SJCRH30 (cell line): ENCODE measurements at regions not wholly inside any gene's neighbourhood (a gene's known extent, or its start where the extent isn't known, plus 50 kb on each side); places are given as distances from the start of the nearest gene placed in this dataset.
A peak's percentile ranks its signal among the peaks of the same experiment; 100 is the strongest.
"Not testable (repeated sequence)": the region's sequence is repeated elsewhere in the genome, so short reads cannot be mapped to it uniquely, and the experiment has no call there.

Experiments used
- DNase-seq, 2 experiments: peaks; one replicate each; pipeline ENCODE4 v3.0.0-alpha.2; 2015 to 2020
- H3K27ac ChIP-seq: fragments of 250-450 bp; sonication (Bioruptor Pico); 2 replicates; pipeline ENCODE4 v1.5.1; 2020; ENCODE audit warnings: mild to moderate bottlenecking, moderate library complexity
- H3K27me3 ChIP-seq: fragments of 250-450 bp; sonication (Bioruptor Pico); 2 replicates; pipeline ENCODE4 v1.5.1; 2020; ENCODE audit warnings: mild to moderate bottlenecking, moderate library complexity
- H3K36me3 ChIP-seq: fragments of 250-450 bp; sonication (Bioruptor Pico); 2 replicates; pipeline ENCODE4 v1.5.1; 2020; ENCODE audit warnings: mild to moderate bottlenecking, moderate library complexity
- H3K4me1 ChIP-seq: fragments of 250-450 bp; sonication (Bioruptor Pico); 2 replicates; pipeline ENCODE4 v1.5.1; 2020; ENCODE audit warnings: mild to moderate bottlenecking, moderate library complexity
- H3K4me3 ChIP-seq: fragments of 250-450 bp; sonication (Bioruptor Pico); 2 replicates; pipeline ENCODE4 v1.5.1; 2020; ENCODE audit warnings: mild to moderate bottlenecking, moderate library complexity
- H3K9me3 ChIP-seq: fragments of 250-450 bp; sonication (Bioruptor Pico); replicated peaks from 2 replicates; pipeline ENCODE4 v1.5.1; 2020; ENCODE audit warnings: mild to moderate bottlenecking, moderate library complexity

DNA sequence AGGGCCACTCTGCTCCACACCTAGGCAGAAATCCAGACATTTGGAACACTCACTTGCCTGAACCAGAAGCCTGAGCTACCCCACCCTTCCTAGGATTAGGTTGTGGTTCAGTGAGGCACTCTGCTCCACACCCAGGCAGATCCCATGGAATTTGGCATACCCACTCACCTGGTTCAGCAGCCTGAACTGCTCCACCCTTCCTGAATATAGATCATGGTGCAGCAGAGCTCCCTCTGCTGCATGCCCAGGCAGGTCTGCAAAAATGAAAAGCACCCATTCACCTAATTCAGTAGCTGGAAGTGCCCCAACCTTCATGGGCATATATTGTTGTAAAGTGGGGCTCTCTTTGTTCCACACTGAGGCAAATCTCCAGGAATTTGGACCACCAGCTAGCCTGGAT is 185.1 kb upstream of the CNTNAP5 start:
- no peak for DNase-seq
- Histone ChIP-seq H3K4me3 (no peak overlapping the region), H3K36me3 (no peaks in the 10 kb centered on the region), H3K27me3 (no peaks in the 10 kb centered on the region), H3K27ac (no peak overlapping the region), H3K4me1 (no peaks in the 10 kb centered on the region), H3K9me3 (no peaks in the 10 kb centered on the region)

DNA sequence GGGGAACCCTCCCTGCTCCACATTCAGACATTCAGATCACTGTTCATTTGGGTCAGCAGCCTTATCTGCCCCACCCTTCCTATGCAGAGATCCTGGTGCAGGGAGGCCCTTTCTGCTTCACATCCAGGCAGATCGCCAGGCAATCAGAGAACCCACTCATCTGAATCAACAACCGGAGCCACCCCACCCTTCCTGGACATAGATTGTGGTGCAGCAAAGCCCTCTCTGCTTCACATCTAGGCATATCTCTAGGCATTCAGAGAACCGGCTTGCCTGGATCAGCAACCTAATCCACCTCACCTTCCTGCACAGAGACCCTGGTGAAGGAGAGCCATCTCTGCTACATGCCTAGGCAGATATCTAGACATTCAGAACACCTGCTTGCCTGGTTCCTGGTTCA is 184.5 kb upstream of the CNTNAP5 start:
- Histone ChIP-seq H3K27me3 (no peaks in the 10 kb centered on the region), H3K27ac (no peak overlapping the region), H3K36me3 (no peaks in the 10 kb centered on the region), H3K4me3 (no peak overlapping the region), H3K9me3 (no peaks in the 10 kb centered on the region), H3K4me1 (no peaks in the 10 kb centered on the region)
- DNase-seq, result no peak

DNA sequence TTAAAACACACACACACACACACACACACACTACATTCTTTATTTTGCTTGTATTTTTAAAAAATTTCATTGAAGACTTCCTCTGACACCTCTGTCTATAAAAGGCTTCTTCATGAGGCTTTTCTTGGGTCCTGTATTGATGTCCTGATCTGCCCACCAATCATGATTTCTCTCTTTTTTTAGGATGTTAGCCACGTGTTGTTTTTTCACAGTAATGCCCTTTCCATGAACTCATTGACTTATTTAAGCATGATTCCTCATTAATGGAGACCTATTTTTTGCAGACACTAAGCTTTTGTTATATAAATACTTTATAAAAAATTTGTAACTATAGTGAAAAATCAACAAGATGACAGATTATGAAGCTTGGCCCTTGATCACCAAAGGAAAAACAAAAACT is 173.8 kb upstream of the CNTNAP5 start:
- Histone ChIP-seq H3K36me3 (no peaks in the 10 kb centered on the region), H3K4me1 (no peaks in the 10 kb centered on the region), H3K9me3 (no peaks in the 10 kb centered on the region), H3K4me3 (no peak overlapping the region), H3K27ac (no peak overlapping the region), H3K27me3 (no peaks in the 10 kb centered on the region)
- no peak for DNase-seq

DNA sequence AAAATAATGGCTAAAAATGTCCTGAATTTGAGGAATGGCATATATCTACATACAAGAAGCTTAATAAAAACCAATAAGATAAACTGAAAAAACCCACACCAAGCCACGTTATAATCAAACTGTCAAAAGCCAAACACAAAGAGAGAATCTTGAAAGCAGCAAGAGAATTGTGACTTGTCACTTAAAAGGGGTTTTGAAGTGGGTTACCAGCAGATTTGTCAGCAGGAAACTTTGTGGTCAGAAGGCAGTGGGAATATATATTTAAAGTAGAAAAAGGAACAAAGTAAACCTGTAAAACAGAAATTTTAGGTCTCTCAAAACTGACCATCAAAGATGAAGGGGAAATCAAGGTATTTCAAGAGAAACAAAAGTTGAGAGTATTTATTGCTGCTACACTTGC is 171.9 kb upstream of the CNTNAP5 start:
- H3K4me3 ChIP-seq, result no peak overlapping the region
- DNase-seq, result no peak

DNA sequence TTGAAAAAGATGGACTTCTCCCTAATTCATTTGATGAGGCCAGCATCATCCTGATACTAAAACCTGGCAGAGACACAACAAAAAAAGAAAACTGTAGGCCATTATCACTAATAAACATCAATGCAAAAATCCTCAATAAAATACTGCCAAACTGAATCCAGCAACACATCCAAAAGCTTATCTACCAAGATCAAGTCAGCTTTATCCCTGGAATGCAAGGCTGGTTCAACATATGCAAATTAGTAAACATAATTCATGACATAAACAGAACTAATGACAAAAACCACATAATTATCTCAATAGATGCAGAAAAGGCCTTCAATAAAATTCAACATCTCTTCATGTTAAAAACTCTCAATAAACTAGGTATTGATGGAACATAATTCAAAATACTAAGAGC is 166.1 kb upstream of the CNTNAP5 start:
- H3K4me3 ChIP-seq, H3K27me3 ChIP-seq: not testable (repeated sequence)

More for the DNA sequence above, 171.9 kb upstream of the CNTNAP5 start:
- Histone ChIP-seq H3K9me3 (no peaks in the 10 kb centered on the region), H3K4me1 (no peaks in the 10 kb centered on the region), H3K27me3 (no peaks in the 10 kb centered on the region), H3K36me3 (no peaks in the 10 kb centered on the region), H3K27ac (no peak overlapping the region)

DNA sequence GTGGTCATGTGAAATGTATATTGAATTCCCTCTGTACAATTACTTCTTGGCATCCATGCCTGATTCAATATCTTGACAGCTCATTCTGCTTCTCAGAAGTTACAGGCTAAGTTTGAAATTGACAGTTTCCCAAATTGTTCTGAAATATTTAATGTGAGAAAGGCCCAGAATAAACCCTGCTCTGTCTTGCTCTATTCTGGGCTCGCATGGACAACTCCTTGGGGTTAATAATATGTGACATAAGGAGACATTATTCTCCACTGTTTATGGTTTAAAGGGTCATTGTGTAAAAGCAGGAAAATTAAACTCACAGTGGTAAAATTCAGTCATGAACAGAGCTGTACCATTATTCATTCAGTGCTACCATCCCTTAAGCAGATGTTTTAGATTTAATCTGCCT is 160.7 kb upstream of the CNTNAP5 start:
- Histone ChIP-seq H3K9me3 (no peaks in the 10 kb centered on the region), H3K27ac (no peak overlapping the region), H3K4me1 (no peaks in the 10 kb centered on the region), H3K27me3 (no peaks in the 10 kb centered on the region), H3K4me3 (no peak overlapping the region), H3K36me3 (no peaks in the 10 kb centered on the region)
- no peak for DNase-seq

More for the DNA sequence above, 166.1 kb upstream of the CNTNAP5 start:
- H3K4me1 ChIP-seq, H3K9me3 ChIP-seq, H3K27ac ChIP-seq, H3K36me3 ChIP-seq, DNase-seq: not testable (repeated sequence)

DNA sequence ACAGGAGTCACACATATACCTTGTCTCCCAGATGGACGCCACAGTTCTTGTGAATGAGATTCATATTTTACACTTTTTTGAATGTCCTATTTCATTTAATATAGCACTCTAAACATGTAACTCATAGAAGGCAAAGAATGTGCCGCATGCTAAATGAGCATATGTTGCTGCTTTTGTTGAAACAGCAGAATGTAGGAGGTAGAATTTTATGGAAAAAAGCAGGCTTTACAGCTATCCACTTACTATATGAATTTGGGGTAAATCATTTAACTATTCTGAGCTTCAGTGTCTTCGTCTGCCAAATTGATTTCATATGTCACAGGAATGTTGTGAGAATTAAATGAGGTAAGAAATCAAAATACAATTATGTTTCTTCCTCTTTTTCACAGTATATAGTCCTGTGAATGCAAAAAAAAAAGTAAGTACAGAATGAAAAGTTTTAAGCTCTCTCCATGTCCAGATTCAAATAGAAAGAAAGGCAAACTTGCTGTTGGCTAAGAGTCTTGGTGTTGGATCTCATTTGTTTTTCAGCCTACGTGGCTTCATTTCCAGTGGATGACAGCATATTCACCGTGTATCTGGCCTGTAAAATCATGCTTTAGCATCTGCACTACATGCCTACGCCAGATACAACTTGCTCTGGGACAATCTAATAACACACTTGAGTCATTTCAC is 154.7 kb upstream of the CNTNAP5 start:
- H3K9me3 ChIP-seq, result no peaks in the 10 kb centered on the region
- H3K4me3 ChIP-seq, result no peak overlapping the region
- H3K36me3 ChIP-seq, result no peaks in the 10 kb centered on the region
- no peaks in the 10 kb centered on the region for H3K27me3 ChIP-seq
- no peak for DNase-seq
- no peaks in the 10 kb centered on the region for H3K4me1 ChIP-seq
- no peak overlapping the region for H3K27ac ChIP-seq

DNA sequence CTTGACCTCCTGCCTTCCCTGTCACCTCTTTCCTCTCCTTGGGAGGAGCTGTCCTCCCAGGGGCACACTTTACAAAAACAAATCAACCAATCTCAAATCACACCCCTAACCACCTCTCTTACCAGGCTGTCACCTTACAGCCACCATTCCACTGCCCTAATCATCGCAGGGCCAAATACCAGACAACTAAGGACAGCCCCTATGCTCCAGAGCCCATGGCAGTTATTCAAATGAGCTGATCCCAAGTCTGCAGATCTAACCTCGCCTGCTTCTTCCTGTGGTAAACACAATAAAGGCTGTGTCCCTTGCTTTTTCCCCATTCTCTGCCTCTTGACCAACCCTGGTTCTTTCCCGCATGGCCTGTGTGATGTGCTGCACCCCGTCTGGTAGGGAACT is 154.2 kb upstream of the CNTNAP5 start:
- no peak for DNase-seq
- no peaks in the 10 kb centered on the region for H3K36me3 ChIP-seq
- no peak overlapping the region for H3K4me3 ChIP-seq
- no peaks in the 10 kb centered on the region for H3K27me3 ChIP-seq
- no peak overlapping the region for H3K27ac ChIP-seq
- H3K4me1 ChIP-seq, result no peaks in the 10 kb centered on the region
- no peaks in the 10 kb centered on the region for H3K9me3 ChIP-seq

DNA sequence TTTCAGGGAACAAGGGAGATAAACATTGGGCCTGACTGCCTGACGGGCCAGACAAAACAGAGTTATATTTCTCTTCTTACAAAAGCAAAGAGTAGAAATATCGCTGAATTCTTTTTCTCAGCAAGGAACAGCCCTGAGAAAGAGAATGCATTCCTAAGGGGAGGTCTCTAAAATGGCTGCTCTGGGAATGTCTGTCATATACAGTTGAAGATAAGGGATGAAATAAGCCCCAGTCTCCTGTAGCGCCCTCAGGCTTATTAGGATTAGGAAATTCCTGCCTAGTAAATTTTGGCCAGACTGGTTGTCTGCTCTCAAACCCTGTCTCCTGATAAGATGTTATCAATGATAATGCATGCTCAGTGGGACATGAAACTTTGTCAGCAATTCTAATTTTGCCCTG is 134.9 kb upstream of the CNTNAP5 start:
- H3K4me1 ChIP-seq, result no peaks in the 10 kb centered on the region
- no peaks in the 10 kb centered on the region for H3K36me3 ChIP-seq
- H3K9me3 ChIP-seq, result no peaks in the 10 kb centered on the region
- peak in 1 of 2 experiments; percentile 3 for DNase-seq
- H3K4me3 ChIP-seq, result no peak overlapping the region
- H3K27me3 ChIP-seq, result no peaks in the 10 kb centered on the region
- no peak overlapping the region for H3K27ac ChIP-seq

DNA sequence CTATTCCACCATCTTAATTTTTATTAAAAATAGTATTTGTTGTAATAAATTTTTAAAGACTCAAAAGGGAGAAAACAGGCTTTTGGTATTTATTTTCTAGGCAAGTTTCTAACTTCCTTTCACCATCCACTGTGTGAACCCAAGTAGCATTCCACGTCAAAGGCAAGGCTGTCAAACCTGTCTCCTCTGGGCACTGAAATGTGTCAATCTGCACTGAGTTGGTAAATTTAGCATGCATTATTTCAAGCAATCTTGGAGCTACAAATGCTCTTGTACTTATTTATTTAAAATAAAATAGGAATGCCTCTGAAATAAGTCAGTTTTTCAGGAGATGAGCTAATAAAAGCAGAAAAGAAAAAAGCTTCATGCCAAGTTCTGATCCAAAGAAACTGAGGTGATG is 130.9 kb upstream of the CNTNAP5 start:
- no peak overlapping the region for H3K4me3 ChIP-seq

DNA sequence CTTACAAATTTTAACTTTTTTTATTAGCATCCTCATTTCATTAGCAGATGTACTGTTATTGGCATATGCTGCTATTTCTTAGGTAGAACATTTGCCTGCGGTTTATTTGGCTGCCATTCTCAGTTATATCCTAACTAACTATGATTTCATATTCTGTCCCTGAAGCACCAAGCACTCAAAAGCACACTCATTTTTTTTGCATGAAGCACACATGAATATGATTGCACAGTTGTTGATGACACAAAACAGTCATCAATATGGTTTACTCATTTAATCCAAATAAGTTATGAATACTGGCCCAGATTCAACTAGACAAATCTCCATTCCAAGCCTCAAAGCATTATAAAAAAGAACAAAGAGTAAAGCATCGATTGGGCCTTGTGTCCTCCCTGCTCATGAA is 129.4 kb upstream of the CNTNAP5 start:
- Histone ChIP-seq H3K27ac (no peak overlapping the region), H3K27me3 (no peaks in the 10 kb centered on the region), H3K36me3 (no peaks in the 10 kb centered on the region), H3K9me3 (no peaks in the 10 kb centered on the region), H3K4me1 (no peaks in the 10 kb centered on the region), H3K4me3 (no peak overlapping the region)
- DNase-seq, result no peak

More for the DNA sequence above, 130.9 kb upstream of the CNTNAP5 start:
- Histone ChIP-seq H3K27me3 (no peaks in the 10 kb centered on the region), H3K27ac (no peak overlapping the region), H3K4me1 (no peaks in the 10 kb centered on the region), H3K9me3 (no peaks in the 10 kb centered on the region), H3K36me3 (no peaks in the 10 kb centered on the region)
- DNase-seq, result no peak

DNA sequence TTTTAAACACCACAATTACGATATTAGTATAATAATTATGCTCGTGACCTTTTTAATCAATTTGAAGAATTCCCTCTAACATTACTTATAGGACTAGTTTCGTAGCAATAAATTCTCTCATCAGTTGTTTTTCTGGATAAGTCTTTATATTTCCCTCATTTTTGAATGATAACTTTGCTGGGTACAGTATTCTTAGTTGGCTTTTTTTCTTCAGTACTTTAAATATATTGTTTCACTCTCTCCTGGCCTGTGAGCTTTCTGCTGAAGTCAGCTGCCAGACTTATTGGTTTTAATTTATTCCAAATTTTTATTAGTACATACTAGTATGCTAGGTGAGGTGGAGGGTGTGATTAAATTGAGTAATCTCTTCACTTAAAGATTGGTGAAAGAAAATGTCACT is 123.8 kb upstream of the CNTNAP5 start:
- Histone ChIP-seq H3K27ac (no peak overlapping the region), H3K36me3 (no peaks in the 10 kb centered on the region), H3K4me3 (no peak overlapping the region), H3K9me3 (no peaks in the 10 kb centered on the region), H3K4me1 (no peaks in the 10 kb centered on the region), H3K27me3 (no peaks in the 10 kb centered on the region)
- DNase-seq, result no peak

DNA sequence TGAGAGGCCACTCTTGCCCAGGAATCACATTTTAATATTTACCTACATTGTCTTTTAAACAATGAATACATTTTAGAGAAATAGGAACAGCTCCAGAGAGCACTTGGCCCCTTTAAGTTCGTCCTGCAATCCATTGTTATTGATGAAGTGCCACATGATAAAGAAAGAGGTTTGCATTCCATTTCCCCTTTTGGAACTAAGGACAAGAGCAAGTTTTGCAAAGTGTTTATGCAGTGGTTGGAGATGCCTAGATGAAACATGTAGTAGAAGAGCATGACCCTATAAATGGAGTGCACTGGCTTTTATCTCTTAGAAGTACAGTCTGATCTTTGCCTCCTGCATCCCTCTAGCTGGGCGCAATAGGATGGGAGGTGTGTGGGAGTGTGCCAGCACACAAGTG is 118.7 kb upstream of the CNTNAP5 start:
- Histone ChIP-seq H3K9me3 (no peaks in the 10 kb centered on the region), H3K36me3 (no peaks in the 10 kb centered on the region), H3K4me1 (no peaks in the 10 kb centered on the region), H3K27me3 (no peaks in the 10 kb centered on the region), H3K27ac (no peak overlapping the region), H3K4me3 (no peak overlapping the region)
- no peak for DNase-seq

DNA sequence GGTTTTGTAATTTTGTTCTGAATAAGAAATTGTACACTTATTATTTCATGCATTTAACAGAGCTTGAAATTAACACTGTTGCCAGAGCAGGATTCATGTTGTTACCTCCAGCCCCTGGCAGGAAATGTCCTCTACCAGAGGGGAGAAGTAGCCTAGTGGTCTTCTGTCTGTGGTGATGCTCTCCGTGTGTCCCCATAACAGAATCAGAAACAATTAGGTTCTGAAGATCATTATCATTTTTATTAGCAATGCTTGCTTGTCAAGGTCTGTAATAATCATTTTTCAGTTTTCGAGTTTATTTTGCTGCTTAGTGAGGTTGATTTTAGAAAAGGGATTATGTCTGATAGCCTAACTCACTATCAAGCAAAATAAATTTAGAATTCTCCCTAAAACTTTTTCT is 116.6 kb upstream of the CNTNAP5 start:
- Histone ChIP-seq H3K4me1 (no peaks in the 10 kb centered on the region), H3K27ac (no peak overlapping the region), H3K36me3 (no peaks in the 10 kb centered on the region), H3K27me3 (no peaks in the 10 kb centered on the region), H3K4me3 (no peak overlapping the region), H3K9me3 (no peaks in the 10 kb centered on the region)
- no peak for DNase-seq

DNA sequence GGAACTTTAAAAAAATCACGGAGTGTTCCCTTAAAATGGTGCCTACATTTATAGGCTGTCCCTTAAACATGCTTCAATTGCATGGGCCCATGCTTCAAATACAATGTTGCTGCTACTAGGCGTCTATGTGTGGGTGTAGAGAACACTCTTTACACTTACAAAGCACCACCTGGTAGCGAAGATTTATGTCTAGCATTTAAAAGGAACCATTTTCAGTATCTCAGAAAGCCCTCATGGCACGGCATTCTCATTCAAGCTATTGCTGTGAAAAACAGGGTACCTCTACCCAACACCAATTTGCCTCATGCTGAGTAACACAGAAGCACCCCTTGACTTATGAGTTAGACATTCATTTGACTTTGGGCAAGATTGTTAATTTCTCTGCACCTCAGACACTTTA is 112.9 kb upstream of the CNTNAP5 start:
- DNase-seq, result no peak
- Histone ChIP-seq H3K36me3 (no peaks in the 10 kb centered on the region), H3K4me3 (no peak overlapping the region), H3K9me3 (no peaks in the 10 kb centered on the region), H3K27me3 (no peaks in the 10 kb centered on the region), H3K27ac (no peak overlapping the region), H3K4me1 (no peaks in the 10 kb centered on the region)

DNA sequence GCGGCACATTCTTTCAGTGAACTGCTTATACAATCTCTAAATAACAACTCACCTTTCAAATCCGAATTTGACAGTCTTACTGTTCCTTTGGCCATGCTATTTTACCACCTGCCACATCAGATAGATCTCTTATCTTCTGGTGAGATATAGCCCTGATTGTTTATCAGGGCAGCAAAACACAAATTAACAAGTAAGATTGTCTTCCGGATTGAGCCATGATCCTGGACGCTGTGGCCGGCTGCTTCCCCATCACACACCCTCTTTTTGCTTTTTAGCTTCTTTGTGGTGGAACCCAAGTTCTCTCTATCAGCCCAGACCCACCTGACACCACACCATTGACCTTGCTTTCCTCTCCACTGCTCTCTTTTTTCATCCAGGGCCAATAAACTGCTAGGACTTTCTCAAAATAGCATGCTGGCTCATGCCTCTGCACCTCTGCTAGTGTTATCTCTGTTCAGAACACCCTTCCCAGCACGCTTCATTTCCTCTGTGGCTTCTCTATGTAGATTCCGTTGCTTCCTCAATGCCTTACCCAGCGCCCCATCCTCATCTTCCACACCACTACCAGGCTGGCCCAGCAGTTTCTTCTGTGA is 111.8 kb upstream of the CNTNAP5 start:
- no peaks in the 10 kb centered on the region for H3K9me3 ChIP-seq
- H3K27ac ChIP-seq, result no peak overlapping the region
- no peak for DNase-seq
- no peaks in the 10 kb centered on the region for H3K36me3 ChIP-seq
- H3K4me1 ChIP-seq, result no peaks in the 10 kb centered on the region
- no peak overlapping the region for H3K4me3 ChIP-seq
- no peaks in the 10 kb centered on the region for H3K27me3 ChIP-seq
